ENCODE measurements at regions not wholly inside any gene's neighbourhood (a gene's known extent, or its start where the extent isn't known, plus 50 kb on each side); places are given as distances from the start of the nearest gene placed in this dataset.
"Not testable (repeated sequence)": the region's sequence is repeated elsewhere in the genome, so short reads cannot be mapped to it uniquely, and the experiment has no call there.

- H3K27ac Mint-ChIP-seq, result no peak overlapping the region
- H3K9me3 Mint-ChIP-seq, result no peaks in the 10 kb centered on the region
- H3K4me1 Mint-ChIP-seq, result no peaks in the 10 kb centered on the region
- no peak for ATAC-seq
- no peaks in the 10 kb centered on the region for H3K27me3 Mint-ChIP-seq
- DNase-seq, result no peak
- H3K4me3 Mint-ChIP-seq, result no peak overlapping the region
Observed at GRCh38 chr16:65725156-65725845, 603.4 kb upstream of the CDH11 start.

GRCh38 chr16:65722429-65722828, 600.6 kb upstream of the CDH11 start:
- ATAC-seq (no peak), DNase-seq (no peak)
- no peaks in the 10 kb centered on the region for H3K27me3 Mint-ChIP-seq
- no peak overlapping the region for H3K27ac Mint-ChIP-seq
- H3K4me3 Mint-ChIP-seq, result no peak overlapping the region
- no peaks in the 10 kb centered on the region for H3K4me1 Mint-ChIP-seq
- no peaks in the 10 kb centered on the region for H3K9me3 Mint-ChIP-seq

DNA sequence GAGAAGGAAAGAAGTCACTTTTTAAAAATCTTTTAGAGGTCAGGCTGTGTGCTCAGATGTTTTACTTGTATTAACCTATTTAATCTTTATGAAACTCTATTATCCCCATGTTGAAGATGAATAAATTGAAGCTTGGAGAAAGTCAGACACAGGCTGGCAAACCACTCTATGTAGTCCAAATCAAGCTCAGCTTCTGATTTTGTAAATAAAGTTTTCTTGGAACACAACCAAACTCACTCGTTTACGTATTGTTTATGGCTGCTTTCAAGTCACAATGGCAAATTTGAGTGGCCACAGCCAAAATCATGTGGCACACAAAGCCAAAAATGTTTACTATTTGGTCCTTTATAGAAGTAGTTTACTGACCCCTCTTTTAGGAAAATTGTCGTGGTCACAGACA, 596.0 kb upstream of the CDH11 start:
- DNase-seq, result no peak
- H3K4me1 Mint-ChIP-seq, result no peaks in the 10 kb centered on the region
- H3K27ac Mint-ChIP-seq, result no peak overlapping the region
- no peak overlapping the region for H3K4me3 Mint-ChIP-seq
- H3K9me3 Mint-ChIP-seq, result peaks cover 6 to 13% of the 10 kb centered on the region in 2 donors
- ATAC-seq, result no peak
- H3K27me3 Mint-ChIP-seq, result no peaks in the 10 kb centered on the region

- H3K27me3 Mint-ChIP-seq, result no peaks in the 10 kb centered on the region
- H3K4me1 Mint-ChIP-seq, result no peaks in the 10 kb centered on the region
- no peak overlapping the region for H3K27ac Mint-ChIP-seq
- H3K9me3 Mint-ChIP-seq, result peaks cover 6 to 13% of the 10 kb centered on the region in 2 donors
- no peak for ATAC-seq
- H3K4me3 Mint-ChIP-seq, result no peak overlapping the region
- DNase-seq, result no peak
Observed at GRCh38 chr16:65716737-65717700, 595.2 kb upstream of the CDH11 start.

- H3K4me3 Mint-ChIP-seq, result no peak overlapping the region
- ATAC-seq, result no peak
- H3K4me1 Mint-ChIP-seq, result no peaks in the 10 kb centered on the region
- DNase-seq, result no peak
- H3K9me3 Mint-ChIP-seq, result peaks cover 6 to 17% of the 10 kb centered on the region in 2 donors
- no peaks in the 10 kb centered on the region for H3K27me3 Mint-ChIP-seq
- H3K27ac Mint-ChIP-seq, result no peak overlapping the region
Observed at GRCh38 chr16:65713181-65713808, 591.4 kb upstream of the CDH11 start.

DNA sequence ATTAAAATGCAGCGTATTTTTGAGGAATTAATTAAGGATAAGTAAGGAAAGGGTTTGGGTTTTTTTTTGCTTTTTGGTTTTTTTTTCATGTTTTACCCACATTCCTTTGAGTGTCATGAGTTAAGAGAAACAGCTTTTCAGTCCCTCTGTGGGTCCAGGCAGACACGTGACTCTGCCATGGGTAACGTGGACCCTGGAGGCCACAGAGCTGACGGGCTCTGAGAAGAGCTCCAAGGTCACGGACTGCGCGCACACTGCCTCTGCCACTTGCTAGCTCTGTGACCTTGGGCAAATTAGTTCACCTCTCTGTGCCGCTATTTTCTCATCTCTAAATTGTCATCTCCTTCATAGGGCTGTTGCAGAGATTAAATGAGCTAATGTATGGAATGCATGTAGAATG, 588.2 kb upstream of the CDH11 start:
- H3K4me1 Mint-ChIP-seq, result no peaks in the 10 kb centered on the region
- DNase-seq (no peak), ATAC-seq (no peak)
- H3K9me3 Mint-ChIP-seq, result peaks cover 0 to 6% of the 10 kb centered on the region in 2 donors
- H3K27me3 Mint-ChIP-seq, result no peaks in the 10 kb centered on the region
- H3K27ac Mint-ChIP-seq, result no peak overlapping the region
- no peak overlapping the region for H3K4me3 Mint-ChIP-seq

DNA sequence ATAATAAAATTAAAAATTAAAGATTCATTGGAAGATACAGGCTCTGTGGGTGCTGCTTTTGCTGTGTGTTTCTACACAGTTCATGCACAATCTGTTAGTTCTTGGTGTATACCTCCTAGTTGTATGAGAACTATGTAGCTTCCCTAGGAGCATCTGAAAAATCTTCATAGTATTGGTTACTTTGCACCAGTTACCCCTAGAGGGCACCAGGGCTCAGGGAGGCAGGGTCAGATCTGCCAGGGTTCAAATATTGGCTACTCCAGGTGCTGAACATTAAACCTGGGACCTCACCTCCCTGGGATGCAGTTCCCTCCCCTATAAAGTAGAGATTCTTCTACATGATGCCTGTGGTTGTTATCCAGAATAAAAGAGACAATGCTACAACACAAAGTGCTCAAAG, 583.0 kb upstream of the CDH11 start:
- Mint-ChIP-seq H3K4me3 (no peak overlapping the region), H3K27me3 (no peaks in the 10 kb centered on the region), H3K4me1 (no peaks in the 10 kb centered on the region), H3K9me3 (peaks cover 4 to 7% of the 10 kb centered on the region in 2 donors), H3K27ac (no peak overlapping the region)
- DNase-seq (no peak), ATAC-seq (no peak)

- Mint-ChIP-seq H3K27ac (no peak overlapping the region), H3K9me3 (peaks cover 4 to 7% of the 10 kb centered on the region in 2 donors), H3K4me3 (no peak overlapping the region), H3K4me1 (no peaks in the 10 kb centered on the region), H3K27me3 (no peaks in the 10 kb centered on the region)
- DNase-seq (no peak), ATAC-seq (no peak)
Observed at GRCh38 chr16:65702707-65703402, 581.0 kb upstream of the CDH11 start.

DNA sequence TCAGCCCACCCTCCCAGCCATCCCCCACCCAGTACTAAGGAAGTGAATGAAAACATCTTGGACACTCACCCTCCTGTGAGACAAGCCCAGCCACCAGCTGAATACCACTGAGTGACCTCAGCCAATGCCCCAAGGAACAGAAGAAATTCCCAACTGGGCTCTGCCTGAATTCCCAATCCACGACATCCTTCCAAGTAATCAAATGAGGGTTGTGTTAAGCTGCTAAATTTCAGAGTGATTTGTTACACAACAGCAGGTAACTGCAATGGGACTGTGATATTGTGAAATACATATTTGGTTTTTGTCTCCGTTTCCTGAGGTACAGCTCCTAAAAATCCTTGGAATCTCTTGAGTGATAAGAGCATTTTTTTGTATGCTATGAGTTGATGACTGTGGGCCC, 578.7 kb upstream of the CDH11 start:
- ATAC-seq, result no peak
- Mint-ChIP-seq H3K9me3 (peaks cover 4 to 7% of the 10 kb centered on the region in 2 donors), H3K27ac (no peak overlapping the region), H3K27me3 (no peaks in the 10 kb centered on the region), H3K4me1 (no peaks in the 10 kb centered on the region), H3K4me3 (no peak overlapping the region)
- DNase-seq, result no peak

DNA sequence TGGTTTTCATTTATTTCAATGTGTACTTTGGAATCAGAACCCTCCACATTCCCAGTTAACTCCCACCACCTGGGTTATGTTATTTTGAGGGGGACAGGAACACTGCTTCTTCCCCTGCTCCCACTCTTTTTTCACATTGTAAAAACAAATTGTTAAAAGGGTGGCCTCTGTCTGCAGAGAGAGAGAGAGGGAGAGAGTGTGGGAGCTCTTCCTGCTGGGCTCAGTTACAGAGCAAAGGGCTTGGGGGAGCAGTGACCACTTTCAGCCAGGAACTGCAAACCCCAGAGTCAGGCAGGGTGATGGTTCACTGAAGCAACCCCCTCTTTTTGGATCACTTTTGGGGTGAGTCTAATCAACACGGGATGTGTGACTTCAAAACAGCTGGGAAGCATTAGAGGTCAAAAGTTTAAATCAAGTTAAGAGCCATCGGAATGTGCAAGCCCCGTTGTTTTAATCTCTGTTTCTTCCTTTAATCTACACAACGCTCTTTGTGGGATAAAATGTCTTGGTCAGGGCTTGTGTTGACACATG, 577.0 kb upstream of the CDH11 start:
- Mint-ChIP-seq H3K4me1 (no peaks in the 10 kb centered on the region), H3K27me3 (no peaks in the 10 kb centered on the region), H3K4me3 (no peak overlapping the region), H3K27ac (no peak overlapping the region), H3K9me3 (peaks cover 0 to 7% of the 10 kb centered on the region in 2 donors)
- no peak for ATAC-seq
- no peak for DNase-seq

DNA sequence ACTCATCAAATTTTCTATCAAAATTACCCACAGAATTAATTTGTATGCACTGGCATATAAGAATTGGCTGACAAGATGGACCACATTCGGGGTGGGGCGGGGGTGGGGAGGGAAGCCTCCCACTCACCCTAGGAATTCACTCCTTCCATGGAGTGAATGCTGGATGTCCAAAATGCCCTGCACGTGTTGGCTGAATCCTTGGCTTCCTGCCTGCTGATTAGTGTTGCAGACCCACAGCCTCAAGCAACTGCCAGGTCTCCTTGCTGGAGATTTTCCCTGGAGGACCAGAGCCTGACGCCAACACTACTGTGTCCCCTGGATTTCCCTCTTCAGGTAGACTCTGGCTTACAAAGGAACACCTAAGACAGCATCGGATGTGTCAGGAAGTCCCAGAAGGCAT, 575.7 kb upstream of the CDH11 start:
- no peaks in the 10 kb centered on the region for H3K9me3 Mint-ChIP-seq
- H3K27me3 Mint-ChIP-seq, result no peaks in the 10 kb centered on the region
- no peak overlapping the region for H3K4me3 Mint-ChIP-seq
- DNase-seq (no peak), ATAC-seq (no peak)
- no peaks in the 10 kb centered on the region for H3K4me1 Mint-ChIP-seq
- H3K27ac Mint-ChIP-seq, result no peak overlapping the region

DNA sequence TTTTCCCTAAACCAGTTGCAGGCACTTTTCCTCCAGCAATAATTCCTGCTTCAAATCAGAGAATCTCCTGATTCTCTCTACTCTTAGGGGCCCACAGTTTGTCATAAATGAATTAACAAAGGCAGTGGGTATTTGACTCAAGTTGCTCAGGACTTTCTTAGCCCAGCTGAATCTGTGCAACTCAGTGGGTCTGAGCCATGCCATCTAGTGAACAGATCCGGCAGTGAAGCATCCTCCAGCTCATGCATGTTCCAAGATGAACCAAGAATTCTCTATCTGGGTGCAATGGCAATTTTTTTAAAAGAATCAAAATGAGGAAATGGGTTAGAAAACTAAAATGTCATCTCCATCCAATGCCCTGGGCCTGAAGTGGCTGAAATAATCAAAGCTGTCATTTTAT, 575.2 kb upstream of the CDH11 start:
- Mint-ChIP-seq H3K27me3 (no peaks in the 10 kb centered on the region), H3K9me3 (no peaks in the 10 kb centered on the region), H3K4me3 (no peak overlapping the region), H3K27ac (no peak overlapping the region), H3K4me1 (no peaks in the 10 kb centered on the region)
- DNase-seq, result no peak
- ATAC-seq, result no peak

- not testable (repeated sequence) for H3K4me1 Mint-ChIP-seq, H3K9me3 Mint-ChIP-seq, H3K27ac Mint-ChIP-seq, DNase-seq, H3K27me3 Mint-ChIP-seq, ATAC-seq, H3K4me3 Mint-ChIP-seq
Observed at GRCh38 chr16:65691846-65692245, 570.0 kb upstream of the CDH11 start.

GRCh38 chr16:65689726-65690125, 567.9 kb upstream of the CDH11 start:
- no peak for DNase-seq
- peaks cover 0 to 11% of the 10 kb centered on the region in 2 donors for H3K9me3 Mint-ChIP-seq

GRCh38 chr16:65688301-65688700, 566.4 kb upstream of the CDH11 start:
- no peak for DNase-seq
- H3K4me3 Mint-ChIP-seq, result no peak overlapping the region
- ATAC-seq, result no peak
- H3K27ac Mint-ChIP-seq, result no peak overlapping the region
- peaks cover 3 to 14% of the 10 kb centered on the region in 2 donors for H3K9me3 Mint-ChIP-seq
- H3K27me3 Mint-ChIP-seq, result no peaks in the 10 kb centered on the region
- H3K4me1 Mint-ChIP-seq, result no peaks in the 10 kb centered on the region

More at GRCh38 chr16:65689726-65690125, 567.9 kb upstream of the CDH11 start:
- ATAC-seq, result no peak
- Mint-ChIP-seq H3K27ac (no peak overlapping the region), H3K4me1 (no peaks in the 10 kb centered on the region), H3K27me3 (no peaks in the 10 kb centered on the region), H3K4me3 (no peak overlapping the region)

Data from stimulated activated naive CD8-positive, alpha-beta T cell treated with anti-CD3 and anti-CD28 coated beads, Interleukin-15, amount 100 ng/mL, for 72 hours (primary cell).